ENCODE measurements at regions not wholly inside any gene's neighbourhood (a gene's known extent, or its start where the extent isn't known, plus 50 kb on each side); places are given as distances from the start of the nearest gene placed in this dataset.

DNA sequence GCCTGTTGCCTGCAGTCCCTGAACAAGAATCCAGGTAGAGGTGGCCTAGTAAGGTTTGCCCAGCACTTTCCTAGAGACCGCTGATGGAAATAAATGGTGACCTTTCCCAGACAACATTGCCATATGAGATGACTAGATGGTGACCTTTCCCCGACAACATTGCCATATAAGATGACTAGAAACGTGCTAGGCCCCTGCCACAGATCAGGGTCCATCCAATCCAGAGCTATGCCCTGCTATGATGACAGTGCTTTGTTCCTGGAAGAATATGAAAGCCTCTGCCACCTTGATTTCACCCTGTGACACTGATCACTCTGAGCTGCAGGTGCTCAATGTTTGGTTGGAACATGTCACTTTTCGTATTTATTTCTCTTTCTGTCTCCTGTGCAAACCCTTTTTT lies 133.8 kb upstream of the SPTLC3 start:
- H3K27ac ChIP-seq: no peak overlapping the region
- no peaks in the 10 kb centered on the region for H3K79me2 ChIP-seq
- no peak overlapping the region for H2AFZ ChIP-seq
- no peaks in the 10 kb centered on the region for H3K4me1 ChIP-seq
- no peaks in the 10 kb centered on the region for H3K27me3 ChIP-seq (ENCODE audit: control insufficient read depth, insufficient read depth, low read length)
- no peak overlapping the region for H3K9ac ChIP-seq
- no peak overlapping the region for H3K4me3 ChIP-seq (ENCODE audit: low read depth, low read length)
- no peaks in the 10 kb centered on the region for H3K9me3 ChIP-seq (ENCODE audit: control insufficient read depth, low read length)
- H3K36me3 ChIP-seq (ENCODE audit: control insufficient read depth, insufficient read depth, low read length): no peaks in the 10 kb centered on the region
- no peak overlapping the region for H3K4me2 ChIP-seq (ENCODE audit: low read length)
- TF ChIP-seq, protein P1, sequence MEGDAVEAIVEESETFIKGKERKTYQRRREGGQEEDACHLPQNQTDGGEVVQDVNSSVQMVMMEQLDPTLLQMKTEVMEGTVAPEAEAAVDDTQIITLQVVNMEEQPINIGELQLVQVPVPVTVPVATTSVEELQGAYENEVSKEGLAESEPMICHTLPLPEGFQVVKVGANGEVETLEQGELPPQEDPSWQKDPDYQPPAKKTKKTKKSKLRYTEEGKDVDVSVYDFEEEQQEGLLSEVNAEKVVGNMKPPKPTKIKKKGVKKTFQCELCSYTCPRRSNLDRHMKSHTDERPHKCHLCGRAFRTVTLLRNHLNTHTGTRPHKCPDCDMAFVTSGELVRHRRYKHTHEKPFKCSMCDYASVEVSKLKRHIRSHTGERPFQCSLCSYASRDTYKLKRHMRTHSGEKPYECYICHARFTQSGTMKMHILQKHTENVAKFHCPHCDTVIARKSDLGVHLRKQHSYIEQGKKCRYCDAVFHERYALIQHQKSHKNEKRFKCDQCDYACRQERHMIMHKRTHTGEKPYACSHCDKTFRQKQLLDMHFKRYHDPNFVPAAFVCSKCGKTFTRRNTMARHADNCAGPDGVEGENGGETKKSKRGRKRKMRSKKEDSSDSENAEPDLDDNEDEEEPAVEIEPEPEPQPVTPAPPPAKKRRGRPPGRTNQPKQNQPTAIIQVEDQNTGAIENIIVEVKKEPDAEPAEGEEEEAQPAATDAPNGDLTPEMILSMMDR (IDR thresholded peaks at IDR 0.05): no peak

DNA sequence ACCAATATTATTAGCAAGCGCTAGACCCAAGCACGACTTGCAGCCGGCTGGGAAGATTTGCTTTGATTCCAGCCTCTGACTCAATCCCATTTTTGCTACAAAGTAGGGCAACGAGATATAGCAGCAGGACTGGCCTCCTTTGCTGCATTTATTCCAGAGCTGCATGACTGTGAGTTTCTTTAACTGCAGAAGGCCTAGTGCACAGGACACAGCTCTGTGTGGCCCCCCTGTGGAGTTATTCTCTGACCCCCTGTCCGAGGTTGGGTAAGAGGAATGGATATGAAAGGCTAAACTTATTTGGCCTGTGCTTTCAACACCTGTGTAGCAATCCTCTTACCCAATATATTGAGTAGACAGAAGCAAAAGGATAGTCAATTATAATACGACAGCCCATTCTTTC lies 133.3 kb upstream of the SPTLC3 start:
- H3K27ac ChIP-seq: no peak overlapping the region

DNA sequence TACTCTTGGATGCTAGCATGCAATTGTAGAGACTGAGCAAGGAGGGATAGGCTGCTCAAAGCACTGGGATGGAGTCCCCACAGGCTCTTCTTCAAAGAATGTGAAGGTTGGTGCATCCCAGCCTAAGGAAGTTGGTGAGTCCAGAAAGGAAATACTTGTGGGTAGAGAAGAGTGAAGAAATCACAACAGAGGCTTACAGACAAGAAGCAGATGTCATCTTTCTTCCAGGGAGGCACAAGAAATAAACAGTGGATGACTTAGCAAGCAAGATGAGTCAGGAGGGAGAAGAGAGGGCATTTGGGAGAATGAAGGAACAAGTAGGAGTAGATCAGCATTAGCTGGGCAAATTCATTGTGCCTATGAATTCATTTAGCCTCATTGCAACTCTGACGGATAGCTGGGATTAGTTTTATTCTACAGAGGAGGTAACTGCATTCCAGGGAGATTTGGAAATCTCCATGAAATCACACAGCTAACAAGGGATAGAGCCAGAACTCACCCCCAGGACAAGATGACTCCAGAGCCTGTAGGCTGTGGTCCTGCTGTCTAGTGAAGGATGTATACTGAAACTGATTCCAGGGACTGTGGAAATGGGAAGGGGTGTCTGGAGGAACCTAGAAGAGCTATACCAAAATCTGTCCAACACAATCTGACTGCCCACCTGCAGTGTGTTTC lies 125.8 kb upstream of the SPTLC3 start:
- TF ChIP-seq, protein P1 (IDR thresholded peaks at IDR 0.05): no peak
- Histone ChIP-seq H3K4me1 (no peaks in the 10 kb centered on the region), H3K9me3 (ENCODE audit: control insufficient read depth, low read length) (no peaks in the 10 kb centered on the region), H2AFZ (no peak overlapping the region), H3K36me3 (ENCODE audit: control insufficient read depth, insufficient read depth, low read length) (no peaks in the 10 kb centered on the region), H3K4me3 (ENCODE audit: low read depth, low read length) (no peak overlapping the region), H3K27me3 (ENCODE audit: control insufficient read depth, insufficient read depth, low read length) (no peaks in the 10 kb centered on the region), H3K4me2 (ENCODE audit: low read length) (no peak overlapping the region), H3K9ac (no peak overlapping the region), H3K79me2 (no peaks in the 10 kb centered on the region), H3K27ac (no peak overlapping the region)

More for the DNA sequence above, 133.3 kb upstream of the SPTLC3 start:
- Histone ChIP-seq H2AFZ (no peak overlapping the region), H3K4me3 (ENCODE audit: low read depth, low read length) (no peak overlapping the region), H3K9ac (no peak overlapping the region), H3K9me3 (ENCODE audit: control insufficient read depth, low read length) (no peaks in the 10 kb centered on the region), H3K79me2 (no peaks in the 10 kb centered on the region), H3K27me3 (ENCODE audit: control insufficient read depth, insufficient read depth, low read length) (no peaks in the 10 kb centered on the region), H3K36me3 (ENCODE audit: control insufficient read depth, insufficient read depth, low read length) (no peaks in the 10 kb centered on the region), H3K4me2 (ENCODE audit: low read length) (no peak overlapping the region), H3K4me1 (no peaks in the 10 kb centered on the region)
- TF ChIP-seq, protein P1 (IDR thresholded peaks at IDR 0.05): no peak

DNA sequence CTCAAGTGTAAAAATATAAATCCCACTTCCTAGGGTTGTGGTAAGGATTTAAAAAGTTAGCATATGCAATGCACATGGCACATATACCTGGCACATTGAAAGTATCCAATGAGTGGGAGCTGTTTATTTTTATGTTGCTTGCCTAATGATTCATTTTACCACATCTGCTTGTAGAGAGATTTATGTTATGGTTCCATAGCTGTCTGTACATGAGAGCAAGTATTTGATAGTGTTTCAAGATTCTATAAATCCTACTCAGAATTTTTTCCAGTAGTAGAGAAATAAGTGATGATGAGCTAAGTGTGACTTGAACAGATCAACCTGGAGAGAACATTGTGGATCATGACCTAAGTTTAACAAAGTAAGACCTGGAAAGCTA lies 125.3 kb upstream of the SPTLC3 start:
- TF ChIP-seq, protein P1 (IDR thresholded peaks at IDR 0.05): no peak
- no peak overlapping the region for H3K4me3 ChIP-seq (ENCODE audit: low read depth, low read length)
- no peaks in the 10 kb centered on the region for H3K4me1 ChIP-seq
- H3K9me3 ChIP-seq (ENCODE audit: control insufficient read depth, low read length): no peaks in the 10 kb centered on the region
- no peak overlapping the region for H3K9ac ChIP-seq
- H3K79me2 ChIP-seq: no peaks in the 10 kb centered on the region
- no peak overlapping the region for H3K4me2 ChIP-seq (ENCODE audit: low read length)
- H3K27me3 ChIP-seq (ENCODE audit: control insufficient read depth, insufficient read depth, low read length): no peaks in the 10 kb centered on the region
- H3K36me3 ChIP-seq (ENCODE audit: control insufficient read depth, insufficient read depth, low read length): no peaks in the 10 kb centered on the region
- H2AFZ ChIP-seq: no peak overlapping the region
- H3K27ac ChIP-seq: no peak overlapping the region
